ENCODE measurements at regions not wholly inside any gene's neighbourhood (a gene's known extent, or its start where the extent isn't known, plus 50 kb on each side); places are given as distances from the start of the nearest gene placed in this dataset.

- TF ChIP-seq CTCF (IDR thresholded peaks at IDR 0.05; ENCODE audit: borderline replicate concordance, extremely low read depth, low read length, poor library complexity, severe bottlenecking) (no peak), EZH2 (IDR thresholded peaks at IDR 0.05; ENCODE audit: borderline replicate concordance, low read depth, low read length, severe bottlenecking) (no peak)
These were observed 67.8 kb downstream of the SPCS3 start for GRCh38 chr4:176387571-176387970.

All from DND-41 (cell line).